DND-41 (cell line): ENCODE measurements at regions not wholly inside any gene's neighbourhood (a gene's known extent, or its start where the extent isn't known, plus 50 kb on each side); places are given as distances from the start of the nearest gene placed in this dataset.

Source experiments
- CTCF ChIP-seq: IDR thresholded peaks from 2 replicates; pipeline ENCODE4 v1.5.1; 2012; ENCODE audit warnings: borderline replicate concordance, low read length, moderate library complexity, mild to moderate bottlenecking; ENCODE audit not compliant: poor library complexity, severe bottlenecking; ENCODE audit errors: extremely low read depth
- EZH2 ChIP-seq: IDR thresholded peaks from 3 replicates; pipeline ENCODE4 v1.6.1; 2012; ENCODE audit warnings: borderline replicate concordance, low read depth, mild to moderate bottlenecking, moderate library complexity, low read length, inconsistent platforms; ENCODE audit not compliant: severe bottlenecking

- TF ChIP-seq CTCF (no peak), EZH2 (no peak)
These were observed 72.6 kb upstream of the CPEB4 start for GRCh38 chr5:173815571-173815970.
